Tibial nerve (tissue), 4 donors: ENCODE measurements at regions not wholly inside any gene's neighbourhood (a gene's known extent, or its start where the extent isn't known, plus 50 kb on each side); places are given as distances from the start of the nearest gene placed in this dataset.

Experiments used
- EP300 ChIP-seq, 2 donors: sonication (generic); formaldehyde crosslinking; IDR thresholded peaks; one replicate each; pipeline ENCODE4 v1.6.1; 2017; ENCODE audit warnings: antibody characterized with exemption in 2 of 2, mild to moderate bottlenecking in 1 of 2
- POLR2A ChIP-seq, 2 donors: fragments of 450-650 bp; IDR thresholded peaks; one replicate each; pipeline ENCODE4 v1.6.1; 2017; ENCODE audit warnings: antibody characterized with exemption in 2 of 2, mild to moderate bottlenecking in 2 of 2, moderate library complexity in 2 of 2
- TF ChIP-seq, protein P1 (sequence below), 5 experiments: fragments of 200-600 bp in 3 of 5; fragments of 450-650 bp in 2 of 5; sonication (generic) in 3 of 5; IDR thresholded peaks; one replicate each; pipeline ENCODE4 v1.5.1; 2016 to 2019; ENCODE audit warnings: antibody characterized with exemption in 5 of 5, mild to moderate bottlenecking in 3 of 5, moderate library complexity in 2 of 5

DNA sequence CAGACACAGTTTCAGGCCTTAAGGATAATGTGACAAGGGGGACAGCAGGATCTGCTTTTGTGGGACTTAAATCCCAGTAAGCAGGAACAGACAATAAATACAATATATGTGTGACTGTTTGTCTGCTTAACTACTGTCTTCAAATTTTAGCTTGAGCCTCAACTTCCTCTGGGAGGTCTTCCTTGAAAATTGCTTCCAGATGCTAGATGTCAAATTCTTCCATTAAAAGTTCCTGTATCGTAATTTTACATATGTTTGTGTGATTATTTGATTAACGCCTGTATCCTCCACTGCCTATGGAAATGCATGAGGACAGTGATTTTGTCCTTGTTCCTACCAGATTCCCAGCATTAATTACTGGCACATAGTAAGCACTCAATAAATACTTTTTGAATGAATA lies 385.5 kb downstream of the NDFIP2 start:
- TF ChIP-seq EP300 (IDR thresholded peaks at IDR 0.05) (no peak), POLR2A (IDR thresholded peaks at IDR 0.05) (no peak)
- TF ChIP-seq, protein P1, sequence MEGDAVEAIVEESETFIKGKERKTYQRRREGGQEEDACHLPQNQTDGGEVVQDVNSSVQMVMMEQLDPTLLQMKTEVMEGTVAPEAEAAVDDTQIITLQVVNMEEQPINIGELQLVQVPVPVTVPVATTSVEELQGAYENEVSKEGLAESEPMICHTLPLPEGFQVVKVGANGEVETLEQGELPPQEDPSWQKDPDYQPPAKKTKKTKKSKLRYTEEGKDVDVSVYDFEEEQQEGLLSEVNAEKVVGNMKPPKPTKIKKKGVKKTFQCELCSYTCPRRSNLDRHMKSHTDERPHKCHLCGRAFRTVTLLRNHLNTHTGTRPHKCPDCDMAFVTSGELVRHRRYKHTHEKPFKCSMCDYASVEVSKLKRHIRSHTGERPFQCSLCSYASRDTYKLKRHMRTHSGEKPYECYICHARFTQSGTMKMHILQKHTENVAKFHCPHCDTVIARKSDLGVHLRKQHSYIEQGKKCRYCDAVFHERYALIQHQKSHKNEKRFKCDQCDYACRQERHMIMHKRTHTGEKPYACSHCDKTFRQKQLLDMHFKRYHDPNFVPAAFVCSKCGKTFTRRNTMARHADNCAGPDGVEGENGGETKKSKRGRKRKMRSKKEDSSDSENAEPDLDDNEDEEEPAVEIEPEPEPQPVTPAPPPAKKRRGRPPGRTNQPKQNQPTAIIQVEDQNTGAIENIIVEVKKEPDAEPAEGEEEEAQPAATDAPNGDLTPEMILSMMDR (IDR thresholded peaks at IDR 0.05) = no peak
